GM21723 (cell line): ENCODE measurements at regions not wholly inside any gene's neighbourhood (a gene's known extent, or its start where the extent isn't known, plus 50 kb on each side); places are given as distances from the start of the nearest gene placed in this dataset.

ENCODE experiments used
- ATAC-seq: cut with Tn5 transposase; IDR thresholded peaks from one replicate; pipeline ENCODE4 v1.9.1; 2021; ENCODE audit warnings: mild to moderate bottlenecking, moderate library complexity; ENCODE audit not compliant: unreplicated experiment

- ATAC-seq = no peak
Measured at GRCh38 chr1:221900678-221901077, 158.8 kb upstream of the DUSP10 start.

- no peak for ATAC-seq
Measured at GRCh38 chr1:221897321-221897721, 155.4 kb upstream of the DUSP10 start.

- no peak for ATAC-seq
Measured at GRCh38 chr1:221892301-221892830, 150.5 kb upstream of the DUSP10 start.

GRCh38 chr1:221891708-221892107 lies 149.8 kb upstream of the DUSP10 start:
- no peak for ATAC-seq

GRCh38 chr1:221888801-221889200 lies 146.9 kb upstream of the DUSP10 start:
- ATAC-seq = no peak

GRCh38 chr1:221888218-221888617 lies 146.3 kb upstream of the DUSP10 start:
- no peak for ATAC-seq

- no peak for ATAC-seq
Measured at GRCh38 chr1:221887758-221888157, 145.9 kb upstream of the DUSP10 start.

GRCh38 chr1:221887415-221887746 lies 145.5 kb upstream of the DUSP10 start:
- no peak for ATAC-seq

GRCh38 chr1:221886743-221887414 lies 145.0 kb upstream of the DUSP10 start:
- ATAC-seq = no peak

GRCh38 chr1:221886311-221886710 lies 144.4 kb upstream of the DUSP10 start:
- ATAC-seq = no peak

- ATAC-seq = no peak
Measured at GRCh38 chr1:221884821-221885220, 142.9 kb upstream of the DUSP10 start.

GRCh38 chr1:221881805-221882581 lies 140.1 kb upstream of the DUSP10 start:
- ATAC-seq = no peak

- ATAC-seq = no peak
Measured at GRCh38 chr1:221880182-221880581, 138.3 kb upstream of the DUSP10 start.

GRCh38 chr1:221878134-221878533 lies 136.2 kb upstream of the DUSP10 start:
- peak; percentile 90 for ATAC-seq

- no peak for ATAC-seq
Measured at GRCh38 chr1:221877311-221877710, 135.4 kb upstream of the DUSP10 start.

- ATAC-seq = no peak
Measured at GRCh38 chr1:221875004-221875330, 133.1 kb upstream of the DUSP10 start.

- no peak for ATAC-seq
Measured at GRCh38 chr1:221874285-221875003, 132.6 kb upstream of the DUSP10 start.

GRCh38 chr1:221873673-221874072 lies 131.8 kb upstream of the DUSP10 start:
- ATAC-seq = no peak

- no peak for ATAC-seq
Measured at GRCh38 chr1:221871056-221871455, 129.2 kb upstream of the DUSP10 start.

GRCh38 chr1:221869779-221870178 lies 127.9 kb upstream of the DUSP10 start:
- ATAC-seq = no peak

GRCh38 chr1:221868593-221869303 lies 126.9 kb upstream of the DUSP10 start:
- ATAC-seq = no peak
